Loucy (cell line): ENCODE measurements at regions not wholly inside any gene's neighbourhood (a gene's known extent, or its start where the extent isn't known, plus 50 kb on each side); places are given as distances from the start of the nearest gene placed in this dataset.

Experiments
- H2AFZ ChIP-seq: fragments of 200-600 bp; sonication (generic); 2 replicates; pipeline ENCODE4 v1.6.0; 2016; ENCODE audit warnings: antibody characterized with exemption, mild to moderate bottlenecking, low read length, moderate library complexity
- H3F3A ChIP-seq: fragments of 200-600 bp; 2 replicates; pipeline ENCODE4 v1.6.0; 2016; ENCODE audit warnings: antibody characterized with exemption, low read depth, mild to moderate bottlenecking
- H3K27me3 ChIP-seq: fragments of 200-600 bp; sonication (generic); 2 replicates; pipeline ENCODE4 v1.6.1; 2014; ENCODE audit warnings: low read length, mild to moderate bottlenecking; ENCODE audit not compliant: insufficient read depth, poor library complexity, severe bottlenecking
- H3K36me3 ChIP-seq: fragments of 200-600 bp; sonication (generic); 2 replicates; pipeline ENCODE4 v1.6.1; 2016; ENCODE audit warnings: low read length; ENCODE audit not compliant: insufficient read depth
- H3K4me1 ChIP-seq: fragments of 200-600 bp; sonication (generic); 2 replicates; pipeline ENCODE4 v1.5.1; 2014; ENCODE audit warnings: low read length, mild to moderate bottlenecking; ENCODE audit not compliant: insufficient read depth, poor library complexity, severe bottlenecking
- H3K4me2 ChIP-seq: fragments of 200-600 bp; sonication (generic); 2 replicates; pipeline ENCODE4 v1.6.0; 2014; ENCODE audit warnings: antibody characterized with exemption, low read length, low read depth, mild to moderate bottlenecking; ENCODE audit not compliant: poor library complexity, severe bottlenecking
- H3K4me3 ChIP-seq: fragments of 200-600 bp; sonication (generic); 2 replicates; pipeline ENCODE4 v1.5.1; 2014; ENCODE audit warnings: low read length, mild to moderate bottlenecking, mixed read lengths; ENCODE audit not compliant: poor library complexity, severe bottlenecking
- H3K79me2 ChIP-seq: fragments of 200-600 bp; sonication (generic); 2 replicates; pipeline ENCODE4 v1.6.1; 2014; ENCODE audit warnings: low read length; ENCODE audit not compliant: insufficient read depth
- H3K9ac ChIP-seq: fragments of 200-600 bp; sonication (generic); 2 replicates; pipeline ENCODE4 v1.6.0; 2014; ENCODE audit warnings: mild to moderate bottlenecking, low read depth, low read length, moderate library complexity; ENCODE audit not compliant: poor library complexity, severe bottlenecking
- H3K9me2 ChIP-seq: fragments of 200-600 bp; sonication (generic); replicated peaks from 2 replicates; pipeline ENCODE4 v1.6.1; 2016; ENCODE audit warnings: low read depth, low read length, mixed read lengths
- H3K9me3 ChIP-seq: fragments of 200-600 bp; sonication (generic); 2 replicates; pipeline ENCODE4 v1.6.1; 2014; ENCODE audit warnings: mild to moderate bottlenecking, antibody characterized with exemption, low read length, low read depth; ENCODE audit not compliant: insufficient read depth
- H4K20me1 ChIP-seq: fragments of 200-600 bp; sonication (generic); 2 replicates; pipeline ENCODE4 v1.6.0; 2014; ENCODE audit warnings: antibody characterized with exemption, low read length, mild to moderate bottlenecking; ENCODE audit not compliant: insufficient read depth, poor library complexity, severe bottlenecking
- EZH2phosphoT487 ChIP-seq: fragments of 200-600 bp; IDR thresholded peaks from 2 replicates; pipeline ENCODE4 v1.6.1; 2018; ENCODE audit warnings: antibody characterized with exemption, mild to moderate bottlenecking, moderate library complexity, borderline replicate concordance
- TF ChIP-seq, protein P1 (sequence below): fragments of 200-600 bp; sonication (generic); conservative IDR thresholded peaks from 2 replicates; pipeline ENCODE4 v1.5.1; 2014; ENCODE audit warnings: mild to moderate bottlenecking, antibody characterized with exemption, low read length

DNA sequence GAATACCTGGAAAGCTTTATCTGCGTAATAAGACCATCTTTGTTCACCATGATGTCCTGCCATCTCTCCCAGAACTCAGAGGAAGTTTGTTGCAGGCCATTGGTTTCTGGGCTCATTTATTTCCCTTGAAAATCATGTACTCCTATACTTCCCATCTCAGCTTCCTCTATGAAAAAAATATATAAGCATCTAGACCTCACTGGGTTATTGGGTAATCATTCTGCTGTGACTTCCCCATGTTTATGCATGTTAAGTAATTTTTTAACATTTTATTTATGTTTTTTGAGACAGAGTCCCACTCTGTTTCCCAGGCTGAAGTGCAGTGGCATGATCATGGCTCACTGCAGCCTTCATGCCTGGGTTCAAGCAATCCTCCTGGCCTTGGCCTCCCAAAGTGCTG, 184.5 kb downstream of the ZPLD1 start:
- no peak overlapping the region for H2AFZ ChIP-seq
- no peaks in the 10 kb centered on the region for H3K27me3 ChIP-seq
- H4K20me1 ChIP-seq: no peaks in the 10 kb centered on the region
- H3K36me3 ChIP-seq: no peaks in the 10 kb centered on the region
- H3K9ac ChIP-seq: no peak overlapping the region
- no peaks in the 10 kb centered on the region for H3K79me2 ChIP-seq
- H3K9me2 ChIP-seq: no peaks in the 10 kb centered on the region
- H3K9me3 ChIP-seq: no peaks in the 10 kb centered on the region
- TF ChIP-seq, protein P1, sequence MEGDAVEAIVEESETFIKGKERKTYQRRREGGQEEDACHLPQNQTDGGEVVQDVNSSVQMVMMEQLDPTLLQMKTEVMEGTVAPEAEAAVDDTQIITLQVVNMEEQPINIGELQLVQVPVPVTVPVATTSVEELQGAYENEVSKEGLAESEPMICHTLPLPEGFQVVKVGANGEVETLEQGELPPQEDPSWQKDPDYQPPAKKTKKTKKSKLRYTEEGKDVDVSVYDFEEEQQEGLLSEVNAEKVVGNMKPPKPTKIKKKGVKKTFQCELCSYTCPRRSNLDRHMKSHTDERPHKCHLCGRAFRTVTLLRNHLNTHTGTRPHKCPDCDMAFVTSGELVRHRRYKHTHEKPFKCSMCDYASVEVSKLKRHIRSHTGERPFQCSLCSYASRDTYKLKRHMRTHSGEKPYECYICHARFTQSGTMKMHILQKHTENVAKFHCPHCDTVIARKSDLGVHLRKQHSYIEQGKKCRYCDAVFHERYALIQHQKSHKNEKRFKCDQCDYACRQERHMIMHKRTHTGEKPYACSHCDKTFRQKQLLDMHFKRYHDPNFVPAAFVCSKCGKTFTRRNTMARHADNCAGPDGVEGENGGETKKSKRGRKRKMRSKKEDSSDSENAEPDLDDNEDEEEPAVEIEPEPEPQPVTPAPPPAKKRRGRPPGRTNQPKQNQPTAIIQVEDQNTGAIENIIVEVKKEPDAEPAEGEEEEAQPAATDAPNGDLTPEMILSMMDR: no peak
- TF ChIP-seq EZH2phosphoT487: no peak
- no peak overlapping the region for H3K4me3 ChIP-seq
- no peak overlapping the region for H3K4me2 ChIP-seq
- no peaks in the 10 kb centered on the region for H3K4me1 ChIP-seq
- no peaks in the 10 kb centered on the region for H3F3A ChIP-seq

GRCh38 chr3:102629943-102630342, 195.1 kb downstream of the ZPLD1 start:
- no peaks in the 10 kb centered on the region for H3F3A ChIP-seq
- TF ChIP-seq, protein P1: no peak
- TF ChIP-seq EZH2phosphoT487: no peak
- H3K79me2 ChIP-seq: no peaks in the 10 kb centered on the region
- H3K4me3 ChIP-seq: no peak overlapping the region
- no peaks in the 10 kb centered on the region for H3K9me3 ChIP-seq
- H2AFZ ChIP-seq: no peak overlapping the region
- H3K4me1 ChIP-seq: no peaks in the 10 kb centered on the region
- H4K20me1 ChIP-seq: no peaks in the 10 kb centered on the region
- no peaks in the 10 kb centered on the region for H3K36me3 ChIP-seq
- H3K4me2 ChIP-seq: no peak overlapping the region
- no peaks in the 10 kb centered on the region for H3K9me2 ChIP-seq
- no peak overlapping the region for H3K9ac ChIP-seq
- no peaks in the 10 kb centered on the region for H3K27me3 ChIP-seq

DNA sequence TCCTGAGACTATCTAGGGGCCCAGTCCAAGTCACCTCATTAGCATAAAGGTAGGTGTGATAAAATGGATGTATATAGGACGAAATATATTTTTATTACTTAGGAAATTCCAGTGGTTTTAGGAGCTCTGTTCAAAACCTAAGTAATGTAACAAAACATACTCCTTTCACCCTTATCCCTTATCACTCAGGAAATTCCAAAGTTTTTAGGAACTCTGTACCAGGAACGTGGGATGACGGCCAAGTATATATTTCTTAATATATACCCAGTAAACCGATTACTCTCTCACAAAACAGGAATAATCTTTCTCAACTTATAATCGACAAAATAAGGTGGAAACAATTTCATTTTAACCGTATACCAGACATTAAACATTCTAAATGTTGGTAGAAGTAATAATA, 195.7 kb downstream of the ZPLD1 start:
- no peak overlapping the region for H3K9ac ChIP-seq
- H2AFZ ChIP-seq: no peak overlapping the region
- no peaks in the 10 kb centered on the region for H3K36me3 ChIP-seq
- TF ChIP-seq EZH2phosphoT487: no peak
- TF ChIP-seq, protein P1: no peak
- H4K20me1 ChIP-seq: no peaks in the 10 kb centered on the region
- no peaks in the 10 kb centered on the region for H3K9me3 ChIP-seq
- no peaks in the 10 kb centered on the region for H3K9me2 ChIP-seq
- no peaks in the 10 kb centered on the region for H3K79me2 ChIP-seq
- no peaks in the 10 kb centered on the region for H3K27me3 ChIP-seq
- no peaks in the 10 kb centered on the region for H3F3A ChIP-seq
- no peak overlapping the region for H3K4me2 ChIP-seq
- H3K4me3 ChIP-seq: no peak overlapping the region
- H3K4me1 ChIP-seq: no peaks in the 10 kb centered on the region
